Cardiac fibroblast (primary cell): ENCODE measurements at regions not wholly inside any gene's neighbourhood (a gene's known extent, or its start where the extent isn't known, plus 50 kb on each side); places are given as distances from the start of the nearest gene placed in this dataset.

ENCODE experiments used
- DNase-seq, 2 donors: peaks; one replicate each; pipeline versions ENCODE4 v3.0.0 to v3.0.0-alpha.2; 2010; ENCODE audit warnings: low read depth in 2 of 2
- H3K4me3 ChIP-seq, 2 donors: replicated peaks in 1 of 2; 1 replicate in 1 of 2; 2 replicates in 1 of 2; pipeline ENCODE4 v1.5.1; 2011; ENCODE audit warnings: low read depth in 2 of 2, low read length in 2 of 2, mild to moderate bottlenecking in 2 of 2, moderate library complexity in 1 of 2
- CTCF ChIP-seq: IDR thresholded peaks from one replicate; pipeline ENCODE4 v1.5.1; 2011; ENCODE audit warnings: low read depth, mild to moderate bottlenecking, low read length, inconsistent platforms

GRCh38 chr4:45751877-45752530 is 371.9 kb downstream of the GABRG1 start:
- no peak for DNase-seq
- TF ChIP-seq CTCF: no peak
- H3K4me3 ChIP-seq: no peak overlapping the region

- no peak for TF ChIP-seq CTCF
- DNase-seq: no peak
- H3K4me3 ChIP-seq: no peak overlapping the region
Measured at GRCh38 chr4:45750721-45751120, 373.1 kb downstream of the GABRG1 start.

- no peak for DNase-seq
- no peak overlapping the region for H3K4me3 ChIP-seq
- no peak for TF ChIP-seq CTCF
Measured at GRCh38 chr4:45745741-45746140, 378.1 kb downstream of the GABRG1 start.

- TF ChIP-seq CTCF: no peak
- no peak for DNase-seq
- no peak overlapping the region for H3K4me3 ChIP-seq
Measured at GRCh38 chr4:45741897-45742296, 382.0 kb downstream of the GABRG1 start.

GRCh38 chr4:45732161-45732560 is 391.7 kb downstream of the GABRG1 start:
- TF ChIP-seq CTCF: no peak
- no peak overlapping the region for H3K4me3 ChIP-seq
- no peak for DNase-seq

GRCh38 chr4:45716093-45716492 is 407.8 kb downstream of the GABRG1 start:
- TF ChIP-seq CTCF: no peak
- H3K4me3 ChIP-seq: no peak overlapping the region
- no peak for DNase-seq

GRCh38 chr4:45713996-45714395 is 409.9 kb downstream of the GABRG1 start:
- H3K4me3 ChIP-seq: no peak overlapping the region
- DNase-seq: no peak
- TF ChIP-seq CTCF: no peak
